Posterior vena cava (tissue), 2 donors: ENCODE measurements at regions not wholly inside any gene's neighbourhood (a gene's known extent, or its start where the extent isn't known, plus 50 kb on each side); places are given as distances from the start of the nearest gene placed in this dataset.
"Not testable (repeated sequence)": the region's sequence is repeated elsewhere in the genome, so short reads cannot be mapped to it uniquely, and the experiment has no call there.

Experiments used
- DNase-seq: peaks from one replicate; pipeline ENCODE4 v3.0.0-alpha.2; 2020; ENCODE audit warnings: low spot score
- intact Hi-C, 2 donors: fragments of 100-400 bp; cut with DNase I; formaldehyde crosslinking; loops; one replicate each; pipeline versions ENCODE4 v1.14.1 to v1.14.2; 2022 to 2023
- donor health status: DM: yes; HTN: yes; CAD: no.
- donor health status: DM: yes; HTN: yes; CAD: no.

- intact Hi-C loops, result not testable (repeated sequence)
These were observed 160.7 kb upstream of the POTEB2 start for GRCh38 chr15:21026848-21027247.

GRCh38 chr15:21024235-21024987, 158.3 kb upstream of the POTEB2 start:
- intact Hi-C loops, result not testable (repeated sequence)
- peak; percentile 74 for DNase-seq

More at GRCh38 chr15:21026848-21027247, 160.7 kb upstream of the POTEB2 start:
- DNase-seq, result not testable (repeated sequence)

- peak; percentile 45 for DNase-seq
- intact Hi-C loops, result not testable (repeated sequence)
These were observed 152.1 kb upstream of the POTEB2 start for GRCh38 chr15:21018176-21018575.

GRCh38 chr15:21017326-21017725, 151.2 kb upstream of the POTEB2 start:
- peak; percentile 24 for DNase-seq
- intact Hi-C loops, result not testable (repeated sequence)

- intact Hi-C loops, result not testable (repeated sequence)
- DNase-seq, result peak; percentile 42
These were observed 150.5 kb upstream of the POTEB2 start for GRCh38 chr15:21016589-21016988.

- DNase-seq, intact Hi-C loops: not testable (repeated sequence)
These were observed 149.1 kb upstream of the POTEB2 start for GRCh38 chr15:21015171-21015570.

- peak; percentile 38 for DNase-seq
- intact Hi-C loops, result not testable (repeated sequence)
These were observed 147.2 kb upstream of the POTEB2 start for GRCh38 chr15:21013308-21013707.

GRCh38 chr15:21009651-21010050, 143.5 kb upstream of the POTEB2 start:
- intact Hi-C loops, result not testable (repeated sequence)
- DNase-seq, result peak; percentile 18

GRCh38 chr15:21003459-21003858, 137.3 kb upstream of the POTEB2 start:
- intact Hi-C loops, DNase-seq: not testable (repeated sequence)

- peak; percentile 14 for DNase-seq
- intact Hi-C loops, result not testable (repeated sequence)
These were observed 135.8 kb upstream of the POTEB2 start for GRCh38 chr15:21001950-21002349.

- DNase-seq, intact Hi-C loops: not testable (repeated sequence)
These were observed 125.6 kb upstream of the POTEB2 start for GRCh38 chr15:20991691-20992090.

- DNase-seq, result peak; percentile 12
- intact Hi-C loops, result not testable (repeated sequence)
These were observed 125.1 kb upstream of the POTEB2 start for GRCh38 chr15:20991253-20991652.

GRCh38 chr15:20986775-20987174, 120.7 kb upstream of the POTEB2 start:
- DNase-seq, intact Hi-C loops: not testable (repeated sequence)

GRCh38 chr15:20978057-20978456, 111.9 kb upstream of the POTEB2 start:
- DNase-seq, intact Hi-C loops: not testable (repeated sequence)

- intact Hi-C loops, DNase-seq: not testable (repeated sequence)
These were observed 106.6 kb upstream of the POTEB2 start for GRCh38 chr15:20972762-20973161.

GRCh38 chr15:20959299-20959698, 93.2 kb upstream of the POTEB2 start:
- DNase-seq, intact Hi-C loops: not testable (repeated sequence)

GRCh38 chr15:20929322-20929721, 63.2 kb upstream of the POTEB2 start:
- intact Hi-C loops, DNase-seq: not testable (repeated sequence)
